K562 (cell line): ENCODE measurements at regions not wholly inside any gene's neighbourhood (a gene's known extent, or its start where the extent isn't known, plus 50 kb on each side); places are given as distances from the start of the nearest gene placed in this dataset.

ENCODE experiments used
- BMI1 ChIP-seq: fragments of 150-350 bp; IDR thresholded peaks from 2 replicates; pipeline ENCODE4 v1.6.1; 2014; ENCODE audit warnings: low read length
- BRCA1 ChIP-seq, 2 experiments: fragments of 450-650 bp in 1 of 2; sonication (generic) in 1 of 2; formaldehyde crosslinking in 1 of 2; IDR thresholded peaks; 2 replicates each; pipeline versions ENCODE4 v1.5.0 to v1.6.1; 2017 to 2020; ENCODE audit warnings: mild to moderate bottlenecking in 1 of 2, missing genetic modification reagents in 1 of 2
- CBFA2T2 ChIP-seq: fragments of 450-650 bp; conservative IDR thresholded peaks from 2 replicates; pipeline ENCODE4 v1.6.1; 2017; ENCODE audit warnings: mild to moderate bottlenecking
- DNMT1 ChIP-seq: fragments of 450-650 bp; IDR thresholded peaks from 2 replicates; pipeline ENCODE4 v1.6.1; 2016; ENCODE audit warnings: antibody characterized with exemption, mild to moderate bottlenecking
- JUN ChIP-seq, 2 experiments: sonication (generic) in 1 of 2; formaldehyde crosslinking in 1 of 2; IDR thresholded peaks; 2 replicates each; pipeline versions ENCODE4 v1.6.1 to v1.8.0; 2012 to 2022; ENCODE audit warnings: borderline replicate concordance in 2 of 2, mild to moderate bottlenecking in 2 of 2, improper control_type of control experiment in 1 of 2, low read depth in 1 of 2, low read length in 1 of 2, missing genetic modification reagents in 1 of 2
- KDM4B ChIP-seq, 2 experiments: fragments of 450-650 bp in 1 of 2; sonication (generic) in 1 of 2; IDR thresholded peaks; 2 replicates each; pipeline ENCODE4 v1.6.1; 2016 to 2017; ENCODE audit warnings: borderline replicate concordance in 2 of 2, antibody characterized with exemption in 1 of 2, low read depth in 1 of 2, mild to moderate bottlenecking in 1 of 2
- L3MBTL2 ChIP-seq: fragments of 450-650 bp; IDR thresholded peaks from 2 replicates; pipeline ENCODE4 v1.6.1; 2016; ENCODE audit warnings: mild to moderate bottlenecking, moderate library complexity
- MAFF ChIP-seq: IDR thresholded peaks from 2 replicates; pipeline ENCODE4 v1.6.1; 2012; ENCODE audit warnings: low read length, improper control_type of control experiment
- MEF2D ChIP-seq: conservative IDR thresholded peaks from 2 replicates; pipeline ENCODE4 v1.6.1; 2016; ENCODE audit warnings: low read depth, missing genetic modification characterization, missing compliant biosample characterization
- TCF7L2 ChIP-seq: fragments of 150-350 bp; IDR thresholded peaks from 2 replicates; pipeline ENCODE4 v1.6.1; 2016; ENCODE audit warnings: low read depth, mild to moderate bottlenecking, low read length, moderate library complexity
- TF ChIP-seq, protein P1 (sequence below): fragments of 250-450 bp; sonication (Bioruptor Pico); IDR thresholded peaks from 2 replicates; pipeline ENCODE4 v1.6.1; 2021; ENCODE audit warnings: mild to moderate bottlenecking
- TF ChIP-seq, protein P2 (sequence below): sonication (generic); formaldehyde crosslinking; IDR thresholded peaks from 2 replicates; pipeline ENCODE4 v1.8.0; 2022; ENCODE audit warnings: mild to moderate bottlenecking, missing genetic modification reagents
- TF ChIP-seq, protein P3 (sequence below): sonication (generic); formaldehyde crosslinking; IDR thresholded peaks from 2 replicates; pipeline ENCODE4 v1.8.1; 2023; ENCODE audit warnings: mild to moderate bottlenecking, missing genetic modification reagents
- TF ChIP-seq, protein P4 (sequence below), 2 experiments: fragments of 450-650 bp; IDR thresholded peaks; 2 replicates each; pipeline ENCODE4 v1.6.1; 2016
- TF ChIP-seq, protein P5 (sequence below): fragments of 250-450 bp; sonication (Bioruptor Pico); IDR thresholded peaks from 2 replicates; pipeline ENCODE4 v1.9.0; 2021; ENCODE audit warnings: mild to moderate bottlenecking
- TF ChIP-seq, protein P6 (sequence below): fragments of 250-450 bp; sonication (Bioruptor Pico); IDR thresholded peaks from 2 replicates; pipeline ENCODE4 v1.5.0; 2020; ENCODE audit warnings: mild to moderate bottlenecking, borderline replicate concordance
- TF ChIP-seq, protein P7 (sequence below): fragments of 250-450 bp; sonication (Bioruptor Pico); IDR thresholded peaks from 2 replicates; pipeline ENCODE4 v1.9.0; 2021; ENCODE audit warnings: mild to moderate bottlenecking, inconsistent platforms

DNA sequence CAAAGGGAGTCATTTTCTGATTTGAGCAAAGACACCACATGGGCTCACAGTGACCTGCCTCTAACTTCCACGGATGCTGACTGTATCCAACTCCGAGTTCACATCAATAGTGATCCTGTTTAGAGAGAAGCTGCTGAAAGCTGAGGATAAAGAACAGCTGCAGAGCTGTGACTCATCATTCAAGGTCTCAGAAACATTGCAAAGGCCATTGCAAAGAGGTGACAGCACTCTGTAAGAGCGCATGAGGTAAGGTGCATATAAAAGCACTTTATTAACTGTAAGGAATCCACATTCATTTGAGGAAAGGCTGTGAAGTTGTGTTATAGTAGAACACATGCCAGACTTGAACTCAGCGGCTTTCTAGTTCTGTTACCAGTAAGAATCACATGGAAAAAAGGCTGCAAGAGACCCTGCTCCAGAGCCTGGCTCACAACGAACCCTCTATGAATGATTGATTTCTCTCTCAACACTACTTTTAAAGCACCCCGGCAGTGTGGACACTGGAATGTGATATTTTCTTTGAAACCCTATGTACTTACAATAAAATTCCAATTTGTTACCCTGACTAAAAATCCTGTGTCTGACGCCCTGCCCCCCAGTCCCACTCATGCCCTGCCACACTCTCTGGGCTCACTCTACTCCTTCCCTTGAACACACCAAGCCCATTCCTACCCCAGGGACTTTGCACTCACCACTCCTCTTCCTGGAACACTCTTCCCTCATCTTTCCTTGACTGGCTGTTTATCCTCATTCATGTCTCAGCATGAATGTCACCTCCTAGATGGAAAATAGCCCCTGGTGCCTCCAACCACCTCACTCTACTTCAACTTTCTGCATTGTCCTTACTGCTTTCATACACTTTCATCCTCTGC, 111.2 kb downstream of the LSM3 start (continued):
- TF ChIP-seq, protein P1, sequence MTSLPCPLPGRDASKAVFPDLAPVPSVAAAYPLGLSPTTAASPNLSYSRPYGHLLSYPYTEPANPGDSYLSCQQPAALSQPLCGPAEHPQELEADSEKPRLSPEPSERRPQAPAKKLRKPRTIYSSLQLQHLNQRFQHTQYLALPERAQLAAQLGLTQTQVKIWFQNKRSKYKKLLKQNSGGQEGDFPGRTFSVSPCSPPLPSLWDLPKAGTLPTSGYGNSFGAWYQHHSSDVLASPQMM, result no peak
- TF ChIP-seq, protein P2, sequence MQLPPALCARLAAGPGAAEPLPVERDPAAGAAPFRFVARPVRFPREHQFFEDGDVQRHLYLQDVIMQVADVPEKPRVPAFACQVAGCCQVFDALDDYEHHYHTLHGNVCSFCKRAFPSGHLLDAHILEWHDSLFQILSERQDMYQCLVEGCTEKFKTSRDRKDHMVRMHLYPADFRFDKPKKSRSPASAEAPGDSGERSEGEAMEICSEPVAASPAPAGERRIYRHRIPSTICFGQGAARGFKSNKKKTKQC (CRISPR knock-in tag), result no peak
- TF ChIP-seq MEF2D (tag) (no peak), DNMT1 (no peak), TCF7L2 (no peak), JUN (IDR thresholded peaks at IDR 0.05; ENCODE audit: borderline replicate concordance, low read depth, low read length) (peak; percentile 92), JUN (CRISPR knock-in tag; IDR thresholded peaks at IDR 0.05; ENCODE audit: borderline replicate concordance) (peak; percentile 90; the same call in 1 of the 2 replicates), BMI1 (no peak), CBFA2T2 (peak; percentile 40), MAFF (peak; percentile 30; the same call in 1 of the 2 replicates), L3MBTL2 (peak; percentile 57; the same call in 1 of the 2 replicates), BRCA1 (IDR thresholded peaks at IDR 0.05) (no peak), BRCA1 (CRISPR knock-in tag; IDR thresholded peaks at IDR 0.05) (no peak), KDM4B (IDR thresholded peaks at IDR 0.05; ENCODE audit: borderline replicate concordance in 2 of 2, low read depth in 1 of 2) (no peak)
- TF ChIP-seq, protein P3, sequence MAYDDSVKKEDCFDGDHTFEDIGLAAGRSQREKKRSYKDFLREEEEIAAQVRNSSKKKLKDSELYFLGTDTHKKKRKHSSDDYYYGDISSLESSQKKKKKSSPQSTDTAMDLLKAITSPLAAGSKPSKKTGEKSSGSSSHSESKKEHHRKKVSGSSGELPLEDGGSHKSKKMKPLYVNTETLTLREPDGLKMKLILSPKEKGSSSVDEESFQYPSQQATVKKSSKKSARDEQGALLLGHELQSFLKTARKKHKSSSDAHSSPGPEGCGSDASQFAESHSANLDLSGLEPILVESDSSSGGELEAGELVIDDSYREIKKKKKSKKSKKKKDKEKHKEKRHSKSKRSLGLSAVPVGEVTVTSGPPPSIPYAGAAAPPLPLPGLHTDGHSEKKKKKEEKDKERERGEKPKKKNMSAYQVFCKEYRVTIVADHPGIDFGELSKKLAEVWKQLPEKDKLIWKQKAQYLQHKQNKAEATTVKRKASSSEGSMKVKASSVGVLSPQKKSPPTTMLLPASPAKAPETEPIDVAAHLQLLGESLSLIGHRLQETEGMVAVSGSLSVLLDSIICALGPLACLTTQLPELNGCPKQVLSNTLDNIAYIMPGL (CRISPR knock-in tag), result no peak
- TF ChIP-seq, protein P4, sequence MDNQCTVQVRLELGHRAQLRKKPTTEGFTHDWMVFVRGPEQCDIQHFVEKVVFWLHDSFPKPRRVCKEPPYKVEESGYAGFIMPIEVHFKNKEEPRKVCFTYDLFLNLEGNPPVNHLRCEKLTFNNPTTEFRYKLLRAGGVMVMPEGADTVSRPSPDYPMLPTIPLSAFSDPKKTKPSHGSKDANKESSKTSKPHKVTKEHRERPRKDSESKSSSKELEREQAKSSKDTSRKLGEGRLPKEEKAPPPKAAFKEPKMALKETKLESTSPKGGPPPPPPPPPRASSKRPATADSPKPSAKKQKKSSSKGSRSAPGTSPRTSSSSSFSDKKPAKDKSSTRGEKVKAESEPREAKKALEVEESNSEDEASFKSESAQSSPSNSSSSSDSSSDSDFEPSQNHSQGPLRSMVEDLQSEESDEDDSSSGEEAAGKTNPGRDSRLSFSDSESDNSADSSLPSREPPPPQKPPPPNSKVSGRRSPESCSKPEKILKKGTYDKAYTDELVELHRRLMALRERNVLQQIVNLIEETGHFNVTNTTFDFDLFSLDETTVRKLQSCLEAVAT (IDR thresholded peaks at IDR 0.05), result 0 out of 4 replicates have a peak, but pooled peaks have one; percentile 5 to 18
- TF ChIP-seq, protein P5, sequence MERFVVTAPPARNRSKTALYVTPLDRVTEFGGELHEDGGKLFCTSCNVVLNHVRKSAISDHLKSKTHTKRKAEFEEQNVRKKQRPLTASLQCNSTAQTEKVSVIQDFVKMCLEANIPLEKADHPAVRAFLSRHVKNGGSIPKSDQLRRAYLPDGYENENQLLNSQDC (CRISPR knock-in tag), result no peak
- TF ChIP-seq, protein P6, sequence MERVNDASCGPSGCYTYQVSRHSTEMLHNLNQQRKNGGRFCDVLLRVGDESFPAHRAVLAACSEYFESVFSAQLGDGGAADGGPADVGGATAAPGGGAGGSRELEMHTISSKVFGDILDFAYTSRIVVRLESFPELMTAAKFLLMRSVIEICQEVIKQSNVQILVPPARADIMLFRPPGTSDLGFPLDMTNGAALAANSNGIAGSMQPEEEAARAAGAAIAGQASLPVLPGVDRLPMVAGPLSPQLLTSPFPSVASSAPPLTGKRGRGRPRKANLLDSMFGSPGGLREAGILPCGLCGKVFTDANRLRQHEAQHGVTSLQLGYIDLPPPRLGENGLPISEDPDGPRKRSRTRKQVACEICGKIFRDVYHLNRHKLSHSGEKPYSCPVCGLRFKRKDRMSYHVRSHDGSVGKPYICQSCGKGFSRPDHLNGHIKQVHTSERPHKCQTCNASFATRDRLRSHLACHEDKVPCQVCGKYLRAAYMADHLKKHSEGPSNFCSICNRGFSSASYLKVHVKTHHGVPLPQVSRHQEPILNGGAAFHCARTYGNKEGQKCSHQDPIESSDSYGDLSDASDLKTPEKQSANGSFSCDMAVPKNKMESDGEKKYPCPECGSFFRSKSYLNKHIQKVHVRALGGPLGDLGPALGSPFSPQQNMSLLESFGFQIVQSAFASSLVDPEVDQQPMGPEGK (CRISPR knock-in tag), result no peak
- TF ChIP-seq, protein P7, sequence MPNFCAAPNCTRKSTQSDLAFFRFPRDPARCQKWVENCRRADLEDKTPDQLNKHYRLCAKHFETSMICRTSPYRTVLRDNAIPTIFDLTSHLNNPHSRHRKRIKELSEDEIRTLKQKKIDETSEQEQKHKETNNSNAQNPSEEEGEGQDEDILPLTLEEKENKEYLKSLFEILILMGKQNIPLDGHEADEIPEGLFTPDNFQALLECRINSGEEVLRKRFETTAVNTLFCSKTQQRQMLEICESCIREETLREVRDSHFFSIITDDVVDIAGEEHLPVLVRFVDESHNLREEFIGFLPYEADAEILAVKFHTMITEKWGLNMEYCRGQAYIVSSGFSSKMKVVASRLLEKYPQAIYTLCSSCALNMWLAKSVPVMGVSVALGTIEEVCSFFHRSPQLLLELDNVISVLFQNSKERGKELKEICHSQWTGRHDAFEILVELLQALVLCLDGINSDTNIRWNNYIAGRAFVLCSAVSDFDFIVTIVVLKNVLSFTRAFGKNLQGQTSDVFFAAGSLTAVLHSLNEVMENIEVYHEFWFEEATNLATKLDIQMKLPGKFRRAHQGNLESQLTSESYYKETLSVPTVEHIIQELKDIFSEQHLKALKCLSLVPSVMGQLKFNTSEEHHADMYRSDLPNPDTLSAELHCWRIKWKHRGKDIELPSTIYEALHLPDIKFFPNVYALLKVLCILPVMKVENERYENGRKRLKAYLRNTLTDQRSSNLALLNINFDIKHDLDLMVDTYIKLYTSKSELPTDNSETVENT, result no peak
